H9 (cell line): ENCODE measurements at regions not wholly inside any gene's neighbourhood (a gene's known extent, or its start where the extent isn't known, plus 50 kb on each side); places are given as distances from the start of the nearest gene placed in this dataset.

Experiments
- DNase-seq: peaks from one replicate; pipeline ENCODE4 v3.0.0-alpha.2; 2017
- H2AFZ ChIP-seq: one replicate; pipeline ENCODE4 v1.6.1; 2013; ENCODE audit warnings: mild to moderate bottlenecking, low read length, control low read depth, moderate library complexity
- H2AK5ac ChIP-seq: 2 replicates; pipeline ENCODE4 v1.6.1; 2013; ENCODE audit warnings: low read length, control low read depth, mixed read lengths; ENCODE audit not compliant: insufficient read length
- H2BK120ac ChIP-seq: one replicate; pipeline ENCODE4 v1.6.1; 2013; ENCODE audit warnings: low read depth, mild to moderate bottlenecking, low read length, control low read depth, inconsistent platforms; ENCODE audit not compliant: poor library complexity, severe bottlenecking
- H2BK12ac ChIP-seq: 2 replicates; pipeline ENCODE4 v1.6.1; 2013; ENCODE audit warnings: low read length, control low read depth, mixed read lengths, low read depth; ENCODE audit not compliant: insufficient read length
- H2BK15ac ChIP-seq: 2 replicates; pipeline ENCODE4 v1.6.1; 2013; ENCODE audit warnings: low read depth, low read length, control low read depth
- H2BK20ac ChIP-seq: one replicate; pipeline ENCODE4 v1.6.1; 2013; ENCODE audit warnings: low read depth, mild to moderate bottlenecking, low read length, control low read depth, inconsistent platforms; ENCODE audit not compliant: poor library complexity, severe bottlenecking
- H2BK5ac ChIP-seq: 2 replicates; pipeline ENCODE4 v1.6.1; 2013; ENCODE audit warnings: low read length, control low read depth, mixed read lengths; ENCODE audit not compliant: insufficient read length
- H3K14ac ChIP-seq: 2 replicates; pipeline ENCODE4 v1.6.1; 2013; ENCODE audit warnings: low read length, control low read depth; ENCODE audit not compliant: insufficient read depth
- H3K18ac ChIP-seq: 2 replicates; pipeline ENCODE4 v1.6.1; 2013; ENCODE audit warnings: low read depth, mild to moderate bottlenecking, mixed read lengths, low read length, control low read depth; ENCODE audit not compliant: insufficient read length
- H3K23ac ChIP-seq: 2 replicates; pipeline ENCODE4 v1.6.1; 2013; ENCODE audit warnings: low read length, control low read depth, mixed read lengths, low read depth; ENCODE audit not compliant: insufficient read length
- H3K23me2 ChIP-seq: 2 replicates; pipeline ENCODE4 v1.6.1; 2013; ENCODE audit warnings: low read depth, mild to moderate bottlenecking, mixed read lengths, low read length, control low read depth; ENCODE audit not compliant: insufficient read length, poor library complexity, severe bottlenecking
- H3K27ac ChIP-seq: 2 replicates; pipeline ENCODE4 v1.5.1; 2013; ENCODE audit warnings: low read length, control low read depth, mixed read lengths, low read depth; ENCODE audit not compliant: insufficient read length
- H3K27me3 ChIP-seq: 2 replicates; pipeline ENCODE4 v1.6.1; 2013; ENCODE audit warnings: low read length, control low read depth, inconsistent platforms; ENCODE audit not compliant: insufficient read depth
- H3K4ac ChIP-seq: 2 replicates; pipeline ENCODE4 v1.6.1; 2013; ENCODE audit warnings: low read depth, mild to moderate bottlenecking, control low read depth, inconsistent platforms, low read length, moderate library complexity
- H3K4me1 ChIP-seq: 2 replicates; pipeline ENCODE4 v1.6.1; 2013; ENCODE audit warnings: low read length, control low read depth, inconsistent platforms; ENCODE audit not compliant: insufficient read depth
- H3K4me2 ChIP-seq: 2 replicates; pipeline ENCODE4 v1.6.1; 2013; ENCODE audit warnings: low read length, control low read depth, mixed read lengths; ENCODE audit not compliant: insufficient read length, insufficient read depth
- H3K56ac ChIP-seq: 2 replicates; pipeline ENCODE4 v1.6.1; 2013; ENCODE audit warnings: low read depth, mild to moderate bottlenecking, mixed read lengths, low read length, control low read depth; ENCODE audit not compliant: insufficient read length
- H3K79me1 ChIP-seq: 2 replicates; pipeline ENCODE4 v1.6.1; 2013; ENCODE audit warnings: low read depth, mild to moderate bottlenecking, moderate library complexity, low read length, control low read depth, inconsistent platforms; ENCODE audit not compliant: insufficient read depth, poor library complexity, severe bottlenecking
- H3K79me2 ChIP-seq: 2 replicates; pipeline ENCODE4 v1.6.1; 2013; ENCODE audit warnings: low read length, control low read depth, inconsistent platforms; ENCODE audit not compliant: insufficient read depth
- H3K9ac ChIP-seq: 2 replicates; pipeline ENCODE4 v1.6.1; 2013; ENCODE audit warnings: low read length, control low read depth, mixed read lengths; ENCODE audit not compliant: insufficient read length; ENCODE audit errors: extremely low read depth
- H3K9me3 ChIP-seq: one replicate; pipeline ENCODE4 v1.6.1; 2013; ENCODE audit warnings: low read depth, low read length, inconsistent platforms; ENCODE audit not compliant: control insufficient read depth
- H3T11ph ChIP-seq: one replicate; pipeline ENCODE4 v1.6.1; 2013; ENCODE audit warnings: mild to moderate bottlenecking, low read length, control low read depth, inconsistent platforms
- H4K20me1 ChIP-seq: one replicate; pipeline ENCODE4 v1.6.1; 2013; ENCODE audit not compliant: control insufficient read depth, insufficient read length, insufficient read depth
- H4K5ac ChIP-seq: 2 replicates; pipeline ENCODE4 v1.6.1; 2013; ENCODE audit warnings: low read depth, mild to moderate bottlenecking, mixed read lengths, low read length, control low read depth; ENCODE audit not compliant: insufficient read length
- H4K8ac ChIP-seq: replicated peaks from 2 replicates; pipeline ENCODE4 v1.6.1; 2013; ENCODE audit warnings: low read length, control low read depth, mixed read lengths, low read depth; ENCODE audit not compliant: insufficient read length
- H4K91ac ChIP-seq: 2 replicates; pipeline ENCODE4 v1.6.1; 2013; ENCODE audit warnings: low read depth, mild to moderate bottlenecking, moderate library complexity, mixed read lengths, low read length, control low read depth; ENCODE audit not compliant: insufficient read length
- H3K27ac Mint-ChIP-seq, 3 experiments: 2 replicates in 2 of 3; 3 replicates in 1 of 3; pipeline ENCODE4 v1.8.0; 2020 to 2021; ENCODE audit warnings: mixed read lengths in 3 of 3, mild to moderate bottlenecking in 1 of 3, moderate library complexity in 1 of 3
- H3K27me3 Mint-ChIP-seq: 2 replicates; pipeline ENCODE4 v1.8.0; 2021; ENCODE audit warnings: low read depth, mild to moderate bottlenecking, moderate library complexity, mixed read lengths
- H3K36me3 Mint-ChIP-seq, 3 experiments: 2 replicates in 2 of 3; 3 replicates in 1 of 3; pipeline ENCODE4 v1.8.0; 2020 to 2021; ENCODE audit warnings: low read depth in 3 of 3, mixed read lengths in 3 of 3; ENCODE audit not compliant: insufficient read depth in 1 of 3
- H3K4me1 Mint-ChIP-seq, 2 experiments: 2 replicates each; pipeline ENCODE4 v1.8.0; 2020; ENCODE audit warnings: mixed read lengths in 2 of 2
- H3K4me3 Mint-ChIP-seq, 2 experiments: 2 replicates in 1 of 2; 3 replicates in 1 of 2; pipeline ENCODE4 v1.8.0; 2020 to 2021; ENCODE audit warnings: mild to moderate bottlenecking in 2 of 2, mixed read lengths in 2 of 2, moderate library complexity in 1 of 2
- H3K9me3 Mint-ChIP-seq, 2 experiments: 2 replicates in 1 of 2; 3 replicates in 1 of 2; pipeline ENCODE4 v1.8.0; 2020; ENCODE audit warnings: mild to moderate bottlenecking in 2 of 2, mixed read lengths in 2 of 2, moderate library complexity in 1 of 2
- CTCF ChIP-seq: fragments of 200-600 bp; sonication (generic); conservative IDR thresholded peaks from 3 replicates; pipeline ENCODE4 v1.8.0; 2021; ENCODE audit warnings: antibody characterized with exemption, mild to moderate bottlenecking
- WGBS: extraction: QIAGEN DNeasy Blood & Tissue Kit; methylation state at CpG from one replicate; pipeline ENCODE4 v1.1.7; 2013; ENCODE audit warnings: missing lambda C conversion rate, low lambda C conversion rate, mixed read lengths; ENCODE audit not compliant: insufficient read length; ENCODE audit errors: extremely low coverage; 5-methylcytosine and 5-hydroxymethylcytosine counted together

- no peak for TF ChIP-seq CTCF
- peaks cover 2% of the 10 kb centered on the region; the same call in 1 of the 2 replicates for H3K27me3 Mint-ChIP-seq
Measured at GRCh38 chr18:78034755-78035154, 785.1 kb downstream of the GALR1 start.

More at GRCh38 chr18:78034755-78035154, 785.1 kb downstream of the GALR1 start:
- Histone ChIP-seq H3K14ac (no peak overlapping the region), H4K91ac (no peak overlapping the region), H3K56ac (no peak overlapping the region), H3K9me3 (no peaks in the 10 kb centered on the region), H3K18ac (no peak overlapping the region), H2BK20ac (no peak overlapping the region), H2AFZ (no peak overlapping the region), H4K8ac (no peak overlapping the region), H2BK5ac (no peak overlapping the region), H3K27me3 (no peaks in the 10 kb centered on the region), H3K4ac (no peak overlapping the region), H3K4me2 (no peak overlapping the region), H2BK12ac (no peak overlapping the region), H3K79me2 (no peaks in the 10 kb centered on the region), H3K4me1 (peaks cover 3% of the 10 kb centered on the region; the same call in 1 of the 2 replicates), H2AK5ac (no peak overlapping the region), H3K27ac (no peak overlapping the region), H2BK15ac (no peak overlapping the region), H4K5ac (no peak overlapping the region), H2BK120ac (no peak overlapping the region), H3K79me1 (no peaks in the 10 kb centered on the region), H3K23ac (no peak overlapping the region), H4K20me1 (no peaks in the 10 kb centered on the region), H3K9ac (no peak overlapping the region), H3K23me2 (no peaks in the 10 kb centered on the region), H3T11ph (no peak overlapping the region)
- Mint-ChIP-seq H3K4me3 (no peak overlapping the region), H3K4me1 (peaks cover 16 to 20% of the 10 kb centered on the region in 2 experiments), H3K36me3 (peaks cover 0 to under 1% (median 0%) of the 10 kb centered on the region in 3 experiments; a peak in 3 of 7 replicates), H3K27ac (no peak overlapping the region), H3K9me3 (peaks cover 6 to 9% of the 10 kb centered on the region in 2 experiments)
- no peak for DNase-seq
- no CpG with 5 or more reads among the region's 6 CpGs for WGBS
